ENCODE measurements at regions not wholly inside any gene's neighbourhood (a gene's known extent, or its start where the extent isn't known, plus 50 kb on each side); places are given as distances from the start of the nearest gene placed in this dataset.
A peak's percentile ranks its signal among the peaks of the same experiment; 100 is the strongest.
"Not testable (repeated sequence)": the region's sequence is repeated elsewhere in the genome, so short reads cannot be mapped to it uniquely, and the experiment has no call there.

DNA sequence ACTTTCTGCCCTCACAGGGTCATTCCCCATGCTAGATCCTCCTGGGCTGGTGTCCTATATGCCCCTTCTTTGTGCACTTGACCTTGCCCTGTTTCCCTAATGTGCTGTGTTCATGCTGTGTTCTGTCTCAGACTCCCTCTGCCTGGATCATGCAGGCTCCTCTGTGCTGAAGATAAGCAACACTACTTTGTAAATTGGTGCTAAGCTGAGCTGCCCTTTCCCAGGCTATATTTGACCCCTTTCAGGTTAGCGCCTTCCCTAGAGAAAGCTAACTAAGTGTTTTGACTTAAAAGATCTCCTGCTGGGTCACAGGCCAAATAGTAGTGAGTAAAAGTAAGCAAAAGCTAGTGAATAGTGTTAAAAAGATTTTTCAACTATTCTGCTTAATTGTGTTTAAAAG lies 257.2 kb upstream of the RGPD4 start:
- Histone ChIP-seq H2AFZ (ENCODE audit: low read length) (no peak overlapping the region), H3K4me2 (ENCODE audit: low read length) (no peak overlapping the region), H4K20me1 (ENCODE audit: insufficient read depth, low read length) (no peaks in the 10 kb centered on the region), H3K27ac (ENCODE audit: low read depth, low read length, poor library complexity, severe bottlenecking) (no peak overlapping the region), H3K36me3 (ENCODE audit: insufficient read depth, low read length) (no peaks in the 10 kb centered on the region), H3K9me3 (ENCODE audit: low read length) (no peaks in the 10 kb centered on the region), H3K9me2 (ENCODE audit: insufficient read depth, low read length) (no peaks in the 10 kb centered on the region), H3K79me2 (ENCODE audit: insufficient read depth, low read depth, low read length) (no peaks in the 10 kb centered on the region), H3K4me3 (ENCODE audit: low read depth, low read length, poor library complexity, severe bottlenecking) (no peak overlapping the region), H3K4me1 (ENCODE audit: insufficient read depth, low read length, poor library complexity, severe bottlenecking) (no peaks in the 10 kb centered on the region)
- ChIA-PET POLR2A (no interaction called here), CTCF (ENCODE audit: unreplicated experiment) (no interaction called here)
- intact Hi-C loops (cut with micrococcal nuclease; ENCODE audit: unreplicated experiment) = no loop called here
- BruUV-seq (replicated peaks) = no TSS peak
- TF ChIP-seq, protein P1, sequence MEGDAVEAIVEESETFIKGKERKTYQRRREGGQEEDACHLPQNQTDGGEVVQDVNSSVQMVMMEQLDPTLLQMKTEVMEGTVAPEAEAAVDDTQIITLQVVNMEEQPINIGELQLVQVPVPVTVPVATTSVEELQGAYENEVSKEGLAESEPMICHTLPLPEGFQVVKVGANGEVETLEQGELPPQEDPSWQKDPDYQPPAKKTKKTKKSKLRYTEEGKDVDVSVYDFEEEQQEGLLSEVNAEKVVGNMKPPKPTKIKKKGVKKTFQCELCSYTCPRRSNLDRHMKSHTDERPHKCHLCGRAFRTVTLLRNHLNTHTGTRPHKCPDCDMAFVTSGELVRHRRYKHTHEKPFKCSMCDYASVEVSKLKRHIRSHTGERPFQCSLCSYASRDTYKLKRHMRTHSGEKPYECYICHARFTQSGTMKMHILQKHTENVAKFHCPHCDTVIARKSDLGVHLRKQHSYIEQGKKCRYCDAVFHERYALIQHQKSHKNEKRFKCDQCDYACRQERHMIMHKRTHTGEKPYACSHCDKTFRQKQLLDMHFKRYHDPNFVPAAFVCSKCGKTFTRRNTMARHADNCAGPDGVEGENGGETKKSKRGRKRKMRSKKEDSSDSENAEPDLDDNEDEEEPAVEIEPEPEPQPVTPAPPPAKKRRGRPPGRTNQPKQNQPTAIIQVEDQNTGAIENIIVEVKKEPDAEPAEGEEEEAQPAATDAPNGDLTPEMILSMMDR (conservative IDR thresholded peaks at IDR 0.05; ENCODE audit: low read length) = no peak
- no peak for TF ChIP-seq EZH2phosphoT487 (IDR thresholded peaks at IDR 0.05; ENCODE audit: borderline replicate concordance, low read depth, low read length)
- no peak for DNase-seq (ENCODE audit: low spot score)

DNA sequence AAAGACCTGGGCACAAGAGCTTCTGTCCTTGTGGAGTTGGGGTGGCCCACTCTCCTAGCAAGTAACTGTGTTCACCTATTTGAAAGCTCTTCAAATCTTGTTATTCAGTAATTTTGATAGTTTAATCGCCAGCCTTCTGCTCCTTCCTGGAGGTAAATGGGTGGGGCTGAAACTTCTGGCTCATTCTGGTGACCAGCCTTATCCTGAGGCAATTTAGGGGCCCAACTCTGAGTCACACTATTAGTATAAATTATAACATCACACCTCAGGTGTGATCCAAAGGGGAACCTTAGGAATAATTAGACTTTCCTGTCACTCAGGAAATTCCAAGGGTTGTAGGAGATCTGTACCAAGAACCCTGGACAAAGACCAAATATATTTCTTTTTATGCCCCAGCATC lies 255.8 kb upstream of the RGPD4 start:
- Histone ChIP-seq H3K9me3 (ENCODE audit: low read length) (no peaks in the 10 kb centered on the region), H3K79me2 (ENCODE audit: insufficient read depth, low read depth, low read length) (no peaks in the 10 kb centered on the region), H3K4me2 (ENCODE audit: low read length) (no peak overlapping the region), H3K4me3 (ENCODE audit: low read depth, low read length, poor library complexity, severe bottlenecking) (no peak overlapping the region), H2AFZ (ENCODE audit: low read length) (no peak overlapping the region), H3K9me2 (ENCODE audit: insufficient read depth, low read length) (no peaks in the 10 kb centered on the region), H3K27ac (ENCODE audit: low read depth, low read length, poor library complexity, severe bottlenecking) (no peak overlapping the region), H3K36me3 (ENCODE audit: insufficient read depth, low read length) (no peaks in the 10 kb centered on the region), H3K4me1 (ENCODE audit: insufficient read depth, low read length, poor library complexity, severe bottlenecking) (no peaks in the 10 kb centered on the region), H4K20me1 (ENCODE audit: insufficient read depth, low read length) (no peaks in the 10 kb centered on the region)
- ChIA-PET CTCF (ENCODE audit: unreplicated experiment) (no interaction called here), POLR2A (no interaction called here)
- TF ChIP-seq EZH2phosphoT487 (IDR thresholded peaks at IDR 0.05; ENCODE audit: borderline replicate concordance, low read depth, low read length) = no peak
- TF ChIP-seq, protein P1 (conservative IDR thresholded peaks at IDR 0.05; ENCODE audit: low read length) = no peak
- intact Hi-C loops (cut with micrococcal nuclease; ENCODE audit: unreplicated experiment) = no loop called here
- BruUV-seq (replicated peaks) = no TSS peak
- no peak for DNase-seq (ENCODE audit: low spot score)

DNA sequence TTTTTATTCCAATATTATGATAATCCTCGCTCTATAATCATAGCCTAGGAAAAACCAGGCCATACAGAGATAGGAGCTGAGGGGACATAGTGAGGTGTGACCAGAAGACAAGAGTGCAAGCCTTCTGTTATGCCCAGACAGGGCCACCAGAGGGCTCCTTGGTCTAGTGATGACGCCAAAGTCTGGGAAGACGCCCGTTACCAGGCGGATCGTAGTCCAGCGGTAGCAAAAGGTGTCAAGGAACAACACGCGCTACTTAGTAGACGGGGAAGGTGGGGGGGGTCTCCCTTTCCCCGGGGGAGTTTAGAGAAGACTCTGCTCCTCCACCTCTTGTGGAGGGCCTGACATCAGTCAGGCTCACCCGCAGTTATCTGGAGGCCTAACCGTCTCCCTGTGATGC lies 253.8 kb upstream of the RGPD4 start:
- not testable (repeated sequence) for BruUV-seq (replicated peaks)

More for the DNA sequence above, 253.8 kb upstream of the RGPD4 start:
- H4K20me1 ChIP-seq (ENCODE audit: insufficient read depth, low read length); DNase-seq (ENCODE audit: low spot score); H3K9me3 ChIP-seq (ENCODE audit: low read length); H2AFZ ChIP-seq (ENCODE audit: low read length); H3K79me2 ChIP-seq (ENCODE audit: insufficient read depth, low read depth, low read length); POLR2A ChIA-PET; CTCF ChIA-PET (ENCODE audit: unreplicated experiment); H3K27ac ChIP-seq (ENCODE audit: low read depth, low read length, poor library complexity, severe bottlenecking); H3K4me3 ChIP-seq (ENCODE audit: low read depth, low read length, poor library complexity, severe bottlenecking); H3K4me1 ChIP-seq (ENCODE audit: insufficient read depth, low read length, poor library complexity, severe bottlenecking); H3K9me2 ChIP-seq (ENCODE audit: insufficient read depth, low read length); H3K4me2 ChIP-seq (ENCODE audit: low read length); intact Hi-C loops (cut with micrococcal nuclease; ENCODE audit: unreplicated experiment); H3K36me3 ChIP-seq (ENCODE audit: insufficient read depth, low read length): not testable (repeated sequence)
- TF ChIP-seq, protein P1 (conservative IDR thresholded peaks at IDR 0.05; ENCODE audit: low read length) = peak; percentile 38; the same call in 1 of the 2 replicates
